Hepatocyte (in vitro differentiated cells): ENCODE measurements at regions not wholly inside any gene's neighbourhood (a gene's known extent, or its start where the extent isn't known, plus 50 kb on each side); places are given as distances from the start of the nearest gene placed in this dataset.

Source experiments
- EZH2 ChIP-seq: fragments of 200-600 bp; sonication (generic); IDR thresholded peaks from 2 replicates; pipeline ENCODE4 v1.6.1; 2016; ENCODE audit warnings: antibody characterized with exemption, mild to moderate bottlenecking, borderline replicate concordance
- TF ChIP-seq, protein P1 (sequence below): fragments of 200-600 bp; sonication (generic); IDR thresholded peaks from 2 replicates; pipeline ENCODE4 v1.5.1; 2016; ENCODE audit warnings: antibody characterized with exemption, mild to moderate bottlenecking; ENCODE audit not compliant: poor library complexity

DNA sequence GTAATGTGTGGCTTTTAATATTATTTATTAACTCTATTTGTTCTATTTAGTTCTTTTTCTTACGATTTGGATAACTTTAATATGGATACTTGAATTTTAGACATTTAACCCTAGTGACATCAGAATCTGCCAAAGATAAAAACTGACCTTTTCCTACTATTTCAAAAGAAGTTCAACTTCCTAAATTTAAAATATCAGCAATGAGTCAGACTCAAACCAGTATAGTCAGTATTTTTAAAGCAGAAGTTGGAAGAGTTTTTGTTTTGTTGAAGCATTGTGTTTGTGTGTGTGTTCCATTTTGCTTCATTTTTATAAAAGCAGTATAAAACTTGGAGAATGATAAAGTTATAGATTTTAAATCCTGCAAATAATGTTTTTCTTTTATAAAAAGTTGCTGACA lies 251.8 kb upstream of the RASA1 start:
- TF ChIP-seq, protein P1, sequence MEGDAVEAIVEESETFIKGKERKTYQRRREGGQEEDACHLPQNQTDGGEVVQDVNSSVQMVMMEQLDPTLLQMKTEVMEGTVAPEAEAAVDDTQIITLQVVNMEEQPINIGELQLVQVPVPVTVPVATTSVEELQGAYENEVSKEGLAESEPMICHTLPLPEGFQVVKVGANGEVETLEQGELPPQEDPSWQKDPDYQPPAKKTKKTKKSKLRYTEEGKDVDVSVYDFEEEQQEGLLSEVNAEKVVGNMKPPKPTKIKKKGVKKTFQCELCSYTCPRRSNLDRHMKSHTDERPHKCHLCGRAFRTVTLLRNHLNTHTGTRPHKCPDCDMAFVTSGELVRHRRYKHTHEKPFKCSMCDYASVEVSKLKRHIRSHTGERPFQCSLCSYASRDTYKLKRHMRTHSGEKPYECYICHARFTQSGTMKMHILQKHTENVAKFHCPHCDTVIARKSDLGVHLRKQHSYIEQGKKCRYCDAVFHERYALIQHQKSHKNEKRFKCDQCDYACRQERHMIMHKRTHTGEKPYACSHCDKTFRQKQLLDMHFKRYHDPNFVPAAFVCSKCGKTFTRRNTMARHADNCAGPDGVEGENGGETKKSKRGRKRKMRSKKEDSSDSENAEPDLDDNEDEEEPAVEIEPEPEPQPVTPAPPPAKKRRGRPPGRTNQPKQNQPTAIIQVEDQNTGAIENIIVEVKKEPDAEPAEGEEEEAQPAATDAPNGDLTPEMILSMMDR = no peak
- TF ChIP-seq EZH2 = no peak
